PFSK-1 (cell line): ENCODE measurements at regions not wholly inside any gene's neighbourhood (a gene's known extent, or its start where the extent isn't known, plus 50 kb on each side); places are given as distances from the start of the nearest gene placed in this dataset.

Experiments
- POLR2AphosphoS5 ChIP-seq: IDR thresholded peaks from 2 replicates; pipeline ENCODE4 v1.6.1; 2012; ENCODE audit warnings: low read depth, mild to moderate bottlenecking, control low read depth, low read length, moderate library complexity
- REST ChIP-seq, 2 experiments: IDR thresholded peaks; 2 replicates each; pipeline versions ENCODE4 v1.6.1 to v1.8.0; 2011 to 2012; ENCODE audit warnings: low read depth in 2 of 2, low read length in 2 of 2, control low read depth in 1 of 2, inconsistent platforms in 1 of 2, mild to moderate bottlenecking in 1 of 2, moderate library complexity in 1 of 2; ENCODE audit not compliant: insufficient read depth in 1 of 2
- SIN3A ChIP-seq: IDR thresholded peaks from 2 replicates; pipeline ENCODE4 v1.6.1; 2012; ENCODE audit warnings: mild to moderate bottlenecking, low read length, moderate library complexity, borderline replicate concordance; ENCODE audit not compliant: insufficient read depth
- TAF1 ChIP-seq: IDR thresholded peaks from 2 replicates; pipeline ENCODE4 v1.6.1; 2012; ENCODE audit warnings: low read length, control low read depth, borderline replicate concordance; ENCODE audit not compliant: insufficient read depth

GRCh38 chr4:38566806-38567398 is 97.1 kb upstream of the KLF3 start:
- TF ChIP-seq REST (IDR thresholded peaks at IDR 0.05; ENCODE audit: insufficient read depth in 1 of 2, low read depth in 2 of 2, low read length in 2 of 2) (no peak), TAF1 (no peak), POLR2AphosphoS5 (no peak), SIN3A (no peak)
